ENCODE measurements at regions not wholly inside any gene's neighbourhood (a gene's known extent, or its start where the extent isn't known, plus 50 kb on each side); places are given as distances from the start of the nearest gene placed in this dataset.

GRCh38 chr7:45390180-45390579 lies 184.0 kb upstream of the ADCY1 start:
- TF ChIP-seq TAF1 (IDR thresholded peaks at IDR 0.05; ENCODE audit: borderline replicate concordance, insufficient read depth, low read length) (no peak), SIN3A (IDR thresholded peaks at IDR 0.05; ENCODE audit: borderline replicate concordance, insufficient read depth, low read length) (no peak), POLR2AphosphoS5 (IDR thresholded peaks at IDR 0.05; ENCODE audit: low read depth, low read length) (no peak), REST (IDR thresholded peaks at IDR 0.05; ENCODE audit: insufficient read depth in 1 of 2, low read depth in 2 of 2, low read length in 2 of 2) (no peak), FOXP2 (optimal IDR thresholded peaks at IDR 0.05; ENCODE audit: borderline replicate concordance, extremely low read depth, extremely low read length, insufficient read depth) (no peak)

GRCh38 chr7:45390731-45391130 lies 183.4 kb upstream of the ADCY1 start:
- TF ChIP-seq REST (IDR thresholded peaks at IDR 0.05; ENCODE audit: insufficient read depth in 1 of 2, low read depth in 2 of 2, low read length in 2 of 2), result no peak
- TF ChIP-seq SIN3A (IDR thresholded peaks at IDR 0.05; ENCODE audit: borderline replicate concordance, insufficient read depth, low read length), result no peak
- no peak for TF ChIP-seq POLR2AphosphoS5 (IDR thresholded peaks at IDR 0.05; ENCODE audit: low read depth, low read length)
- TF ChIP-seq TAF1 (IDR thresholded peaks at IDR 0.05; ENCODE audit: borderline replicate concordance, insufficient read depth, low read length), result no peak
- no peak for TF ChIP-seq FOXP2 (optimal IDR thresholded peaks at IDR 0.05; ENCODE audit: borderline replicate concordance, extremely low read depth, extremely low read length, insufficient read depth)

GRCh38 chr7:45391618-45392451 lies 182.3 kb upstream of the ADCY1 start:
- TF ChIP-seq POLR2AphosphoS5 (IDR thresholded peaks at IDR 0.05; ENCODE audit: low read depth, low read length) (no peak), TAF1 (IDR thresholded peaks at IDR 0.05; ENCODE audit: borderline replicate concordance, insufficient read depth, low read length) (no peak)

GRCh38 chr7:45394117-45394708 lies 180.0 kb upstream of the ADCY1 start:
- no peak for TF ChIP-seq FOXP2 (optimal IDR thresholded peaks at IDR 0.05; ENCODE audit: borderline replicate concordance, extremely low read depth, extremely low read length, insufficient read depth)
- no peak for TF ChIP-seq POLR2AphosphoS5 (IDR thresholded peaks at IDR 0.05; ENCODE audit: low read depth, low read length)
- no peak for TF ChIP-seq TAF1 (IDR thresholded peaks at IDR 0.05; ENCODE audit: borderline replicate concordance, insufficient read depth, low read length)
- TF ChIP-seq REST (IDR thresholded peaks at IDR 0.05; ENCODE audit: insufficient read depth in 1 of 2, low read depth in 2 of 2, low read length in 2 of 2), result no peak
- no peak for TF ChIP-seq SIN3A (IDR thresholded peaks at IDR 0.05; ENCODE audit: borderline replicate concordance, insufficient read depth, low read length)

- TF ChIP-seq POLR2AphosphoS5 (IDR thresholded peaks at IDR 0.05; ENCODE audit: low read depth, low read length) (no peak), REST (IDR thresholded peaks at IDR 0.05; ENCODE audit: insufficient read depth in 1 of 2, low read depth in 2 of 2, low read length in 2 of 2) (no peak), TAF1 (IDR thresholded peaks at IDR 0.05; ENCODE audit: borderline replicate concordance, insufficient read depth, low read length) (no peak), SIN3A (IDR thresholded peaks at IDR 0.05; ENCODE audit: borderline replicate concordance, insufficient read depth, low read length) (no peak), FOXP2 (optimal IDR thresholded peaks at IDR 0.05; ENCODE audit: borderline replicate concordance, extremely low read depth, extremely low read length, insufficient read depth) (no peak)
Observed at GRCh38 chr7:45399069-45399468, 175.1 kb upstream of the ADCY1 start.
